ENCODE measurements at regions not wholly inside any gene's neighbourhood (a gene's known extent, or its start where the extent isn't known, plus 50 kb on each side); places are given as distances from the start of the nearest gene placed in this dataset.

DNA sequence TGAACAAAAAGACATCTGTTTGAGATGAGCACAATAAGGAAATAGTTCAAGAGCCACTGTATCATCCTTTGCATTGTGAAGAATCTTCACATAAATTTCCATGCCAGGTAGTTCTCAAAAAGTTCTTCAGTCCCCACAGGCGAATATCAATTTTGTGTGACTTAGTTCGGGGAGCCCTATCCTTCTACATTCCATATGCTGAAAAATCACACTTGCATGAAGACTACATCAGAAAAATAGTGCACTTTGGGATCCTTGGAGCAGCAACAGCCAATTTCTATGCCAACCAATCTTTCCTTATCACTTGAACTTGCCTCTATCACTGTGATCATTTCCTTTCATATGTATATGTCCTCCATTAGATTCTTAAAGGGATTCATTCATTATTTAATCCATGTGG is 830.6 kb upstream of the POU3F3 start:
- no peaks in the 10 kb centered on the region for H3K36me3 Mint-ChIP-seq (ENCODE audit: insufficient read depth in 1 of 3, low read depth in 3 of 3)
- Histone ChIP-seq H4K5ac (ENCODE audit: insufficient read length, low read depth, low read length) (no peak overlapping the region), H4K20me1 (ENCODE audit: control insufficient read depth, insufficient read depth, insufficient read length) (no peaks in the 10 kb centered on the region), H3K9ac (ENCODE audit: extremely low read depth, insufficient read length, low read length) (no peak overlapping the region), H3K4me2 (ENCODE audit: insufficient read depth, insufficient read length, low read length) (no peak overlapping the region), H3K79me2 (ENCODE audit: insufficient read depth, low read length) (no peaks in the 10 kb centered on the region), H2BK5ac (ENCODE audit: insufficient read length, low read length) (no peak overlapping the region), H3K4ac (ENCODE audit: low read depth, low read length) (no peak overlapping the region), H3K14ac (ENCODE audit: insufficient read depth, low read length) (no peak overlapping the region), H4K91ac (ENCODE audit: insufficient read length, low read depth, low read length) (no peak overlapping the region), H3T11ph (ENCODE audit: low read length) (no peak overlapping the region), H3K27me3 (ENCODE audit: insufficient read depth, low read length) (no peaks in the 10 kb centered on the region), H2BK12ac (ENCODE audit: insufficient read length, low read depth, low read length) (no peak overlapping the region), H2BK15ac (ENCODE audit: low read depth, low read length) (no peak overlapping the region), H2AK5ac (ENCODE audit: insufficient read length, low read length) (no peak overlapping the region), H3K23ac (ENCODE audit: insufficient read length, low read depth, low read length) (no peak overlapping the region), H3K56ac (ENCODE audit: insufficient read length, low read depth, low read length) (no peak overlapping the region), H3K23me2 (ENCODE audit: insufficient read length, low read depth, low read length, poor library complexity, severe bottlenecking) (no peaks in the 10 kb centered on the region), H4K8ac (replicated peaks; ENCODE audit: insufficient read length, low read depth, low read length) (no peak overlapping the region), H3K4me1 (ENCODE audit: insufficient read depth, low read length) (peaks cover 4% of the 10 kb centered on the region; the same call in 1 of the 2 replicates), H3K27ac (ENCODE audit: insufficient read length, low read depth, low read length) (no peak overlapping the region), H2BK20ac (ENCODE audit: low read depth, low read length, poor library complexity, severe bottlenecking) (no peak overlapping the region), H2BK120ac (ENCODE audit: low read depth, low read length, poor library complexity, severe bottlenecking) (no peak overlapping the region), H3K9me3 (ENCODE audit: control insufficient read depth, low read depth, low read length) (no peaks in the 10 kb centered on the region), H3K79me1 (ENCODE audit: insufficient read depth, low read depth, low read length, poor library complexity, severe bottlenecking) (no peaks in the 10 kb centered on the region), H3K18ac (ENCODE audit: insufficient read length, low read depth, low read length) (no peak overlapping the region), H2AFZ (ENCODE audit: low read length) (no peak overlapping the region)
- H3K4me3 Mint-ChIP-seq: no peak overlapping the region
- H3K9me3 Mint-ChIP-seq: no peaks in the 10 kb centered on the region
- no CpG with 5 or more reads among the region's 2 CpGs for WGBS (ENCODE audit: extremely low coverage, insufficient read length, low lambda C conversion rate)
- no peak overlapping the region for H3K27ac Mint-ChIP-seq
- TF ChIP-seq, protein P1, sequence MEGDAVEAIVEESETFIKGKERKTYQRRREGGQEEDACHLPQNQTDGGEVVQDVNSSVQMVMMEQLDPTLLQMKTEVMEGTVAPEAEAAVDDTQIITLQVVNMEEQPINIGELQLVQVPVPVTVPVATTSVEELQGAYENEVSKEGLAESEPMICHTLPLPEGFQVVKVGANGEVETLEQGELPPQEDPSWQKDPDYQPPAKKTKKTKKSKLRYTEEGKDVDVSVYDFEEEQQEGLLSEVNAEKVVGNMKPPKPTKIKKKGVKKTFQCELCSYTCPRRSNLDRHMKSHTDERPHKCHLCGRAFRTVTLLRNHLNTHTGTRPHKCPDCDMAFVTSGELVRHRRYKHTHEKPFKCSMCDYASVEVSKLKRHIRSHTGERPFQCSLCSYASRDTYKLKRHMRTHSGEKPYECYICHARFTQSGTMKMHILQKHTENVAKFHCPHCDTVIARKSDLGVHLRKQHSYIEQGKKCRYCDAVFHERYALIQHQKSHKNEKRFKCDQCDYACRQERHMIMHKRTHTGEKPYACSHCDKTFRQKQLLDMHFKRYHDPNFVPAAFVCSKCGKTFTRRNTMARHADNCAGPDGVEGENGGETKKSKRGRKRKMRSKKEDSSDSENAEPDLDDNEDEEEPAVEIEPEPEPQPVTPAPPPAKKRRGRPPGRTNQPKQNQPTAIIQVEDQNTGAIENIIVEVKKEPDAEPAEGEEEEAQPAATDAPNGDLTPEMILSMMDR (conservative IDR thresholded peaks at IDR 0.05): no peak
- H3K27me3 Mint-ChIP-seq (ENCODE audit: low read depth): no peaks in the 10 kb centered on the region
- peaks cover 22% of the 10 kb centered on the region in 2 experiments for H3K4me1 Mint-ChIP-seq
- DNase-seq: no peak

Data from H9 (cell line).